SK-N-SH (cell line): ENCODE measurements at regions not wholly inside any gene's neighbourhood (a gene's known extent, or its start where the extent isn't known, plus 50 kb on each side); places are given as distances from the start of the nearest gene placed in this dataset.
A peak's percentile ranks its signal among the peaks of the same experiment; 100 is the strongest.

Experiments
- CTCF ChIA-PET: fragments of 300-600, 350-600 bp; formaldehyde crosslinking; extraction: SDS; loops from one replicate; lab custom pipeline; 2021; lab: Yijun Ruan, JAX
- POLR2A ChIA-PET: fragments of 350-600 bp; sonication (Branson Sonifier 250); formaldehyde crosslinking; extraction: SDS; loops from one replicate; lab custom pipeline; 2020; ENCODE audit warnings: antibody characterized with exemption, inconsistent platforms; lab: Yijun Ruan, JAX
- DNase-seq: peaks from one replicate; pipeline ENCODE4 v3.0.0; 2012
- H2AFZ ChIP-seq: fragments of 200-600 bp; sonication (generic); 2 replicates; pipeline ENCODE4 v1.8.1; 2016; ENCODE audit warnings: antibody characterized with exemption, mild to moderate bottlenecking, low read depth
- H3F3A ChIP-seq: fragments of 200-600 bp; sonication (generic); replicated peaks from 2 replicates; pipeline ENCODE3; 2016; ENCODE audit warnings: antibody characterized with exemption, mild to moderate bottlenecking; ENCODE audit not compliant: insufficient read depth
- H3K27ac ChIP-seq, 2 experiments: fragments of 200-500 bp in 1 of 2; fragments of 200-600 bp in 1 of 2; sonication (Bioruptor generic) in 1 of 2; sonication (generic), shearing (Covaris generic) in 1 of 2; 2 replicates each; pipeline versions ENCODE4 v1.5.1 to v1.6.1; 2014 to 2016; ENCODE audit warnings: low read depth in 2 of 2, inconsistent platforms in 1 of 2, low read length in 1 of 2, mild to moderate bottlenecking in 1 of 2, mixed read lengths in 1 of 2
- H3K27me3 ChIP-seq: fragments of 200-600 bp; sonication (generic), shearing (Covaris generic); 2 replicates; pipeline ENCODE4 v1.6.1; 2016; ENCODE audit warnings: mixed run types; ENCODE audit not compliant: insufficient read depth
- H3K36me3 ChIP-seq, 2 experiments: fragments of 200-500 bp in 1 of 2; fragments of 200-600 bp in 1 of 2; sonication (Bioruptor generic) in 1 of 2; sonication (generic) in 1 of 2; replicated peaks in 1 of 2; 2 replicates each; pipeline versions ENCODE3 to v1.5.1; 2014 to 2016; ENCODE audit warnings: low read length in 1 of 2, mild to moderate bottlenecking in 1 of 2; ENCODE audit not compliant: insufficient read depth in 2 of 2, control insufficient read depth in 1 of 2
- H3K4me1 ChIP-seq, 2 experiments: fragments of 200-500 bp in 1 of 2; fragments of 200-600 bp in 1 of 2; sonication (Bioruptor generic) in 1 of 2; sonication (generic), shearing (Covaris generic) in 1 of 2; 2 replicates each; pipeline versions ENCODE4 v1.5.1 to v1.6.1; 2014 to 2016; ENCODE audit warnings: low read depth in 1 of 2, low read length in 1 of 2, mixed run types in 1 of 2; ENCODE audit not compliant: insufficient read depth in 2 of 2, control insufficient read depth in 1 of 2
- H3K4me2 ChIP-seq: fragments of 200-600 bp; sonication (generic), shearing (Covaris generic); 2 replicates; pipeline ENCODE4 v1.6.1; 2017; ENCODE audit warnings: mixed run types
- H3K4me3 ChIP-seq, 2 experiments: fragments of 200-500 bp in 1 of 2; fragments of 200-600 bp in 1 of 2; sonication (Bioruptor generic) in 1 of 2; sonication (generic), shearing (Covaris generic) in 1 of 2; 2 replicates each; pipeline versions ENCODE4 v1.5.1 to v1.8.1; 2014 to 2016; ENCODE audit warnings: low read depth in 2 of 2, inconsistent platforms in 1 of 2, low read length in 1 of 2, mild to moderate bottlenecking in 1 of 2, mixed read lengths in 1 of 2, moderate library complexity in 1 of 2
- H3K79me2 ChIP-seq: fragments of 200-600 bp; sonication (generic); 2 replicates; pipeline ENCODE4 v1.8.1; 2017; ENCODE audit warnings: mild to moderate bottlenecking; ENCODE audit not compliant: insufficient read depth
- H3K9ac ChIP-seq: fragments of 200-600 bp; sonication (generic); 2 replicates; pipeline ENCODE4 v1.6.1; 2017; ENCODE audit warnings: mixed run types
- H3K9me2 ChIP-seq: fragments of 200-600 bp; sonication (generic); 2 replicates; pipeline ENCODE4 v1.6.1; 2017; ENCODE audit warnings: mixed run types
- H3K9me3 ChIP-seq: fragments of 200-600 bp; sonication (generic); 2 replicates; pipeline ENCODE4 v1.6.1; 2017; ENCODE audit warnings: mixed run types, mild to moderate bottlenecking, moderate library complexity
- H4K20me1 ChIP-seq: fragments of 200-600 bp; sonication (generic); 2 replicates; pipeline ENCODE4 v1.6.1; 2017; ENCODE audit warnings: mild to moderate bottlenecking, mixed run types; ENCODE audit not compliant: insufficient read depth
- CHD2 ChIP-seq: fragments of 150-350 bp; IDR thresholded peaks from 2 replicates; pipeline ENCODE4 v1.6.1; 2018; ENCODE audit warnings: low read length; ENCODE audit not compliant: partially characterized antibody
- EZH2phosphoT487 ChIP-seq: fragments of 200-600 bp; sonication (generic); IDR thresholded peaks from 2 replicates; pipeline ENCODE4 v1.6.1; 2017; ENCODE audit warnings: low read depth, mixed run types, mild to moderate bottlenecking, antibody characterized with exemption, moderate library complexity, borderline replicate concordance
- FOSL2 ChIP-seq: IDR thresholded peaks from 2 replicates; pipeline ENCODE4 v1.4.0; 2012; ENCODE audit warnings: low read depth, mild to moderate bottlenecking, moderate library complexity, borderline replicate concordance
- FOXJ3 ChIP-seq: sonication (generic); formaldehyde crosslinking; IDR thresholded peaks from 2 replicates; pipeline ENCODE4 v1.5.1; 2020; ENCODE audit warnings: mild to moderate bottlenecking, missing genetic modification reagents
- JUND ChIP-seq: IDR thresholded peaks from 2 replicates; pipeline ENCODE4 v1.4.0; 2012
- MEF2A ChIP-seq: IDR thresholded peaks from 2 replicates; pipeline ENCODE4 v1.4.0; 2012; ENCODE audit warnings: low read depth, borderline replicate concordance
- MXI1 ChIP-seq: IDR thresholded peaks from 2 replicates; pipeline ENCODE4 v1.6.1; 2012; ENCODE audit warnings: mild to moderate bottlenecking, low read depth, low read length, improper control_type of control experiment
- NFIC ChIP-seq: IDR thresholded peaks from 2 replicates; pipeline ENCODE4 v1.4.0; 2012; ENCODE audit warnings: borderline replicate concordance
- RAD21 ChIP-seq: IDR thresholded peaks from 2 replicates; pipeline ENCODE4 v1.6.1; 2012; ENCODE audit warnings: mild to moderate bottlenecking, low read length
- RXRA ChIP-seq: IDR thresholded peaks from 2 replicates; pipeline ENCODE4 v1.4.0; 2012; ENCODE audit warnings: low read depth, mild to moderate bottlenecking, borderline replicate concordance
- WGBS: methylation state at CpG from one replicate; pipeline ENCODE4 v1.1.6; 2017; ENCODE audit warnings: low lambda C conversion rate; 5-methylcytosine and 5-hydroxymethylcytosine counted together
- TF ChIP-seq, protein P1 (sequence below): fragments of 200-600 bp; sonication (generic); IDR thresholded peaks from 2 replicates; pipeline ENCODE4 v1.6.1; 2017; ENCODE audit warnings: antibody characterized with exemption, mild to moderate bottlenecking, moderate library complexity
- TF ChIP-seq, protein P2 (sequence below): IDR thresholded peaks from 2 replicates; pipeline ENCODE4 v1.4.0; 2012; ENCODE audit warnings: low read depth, borderline replicate concordance

DNA sequence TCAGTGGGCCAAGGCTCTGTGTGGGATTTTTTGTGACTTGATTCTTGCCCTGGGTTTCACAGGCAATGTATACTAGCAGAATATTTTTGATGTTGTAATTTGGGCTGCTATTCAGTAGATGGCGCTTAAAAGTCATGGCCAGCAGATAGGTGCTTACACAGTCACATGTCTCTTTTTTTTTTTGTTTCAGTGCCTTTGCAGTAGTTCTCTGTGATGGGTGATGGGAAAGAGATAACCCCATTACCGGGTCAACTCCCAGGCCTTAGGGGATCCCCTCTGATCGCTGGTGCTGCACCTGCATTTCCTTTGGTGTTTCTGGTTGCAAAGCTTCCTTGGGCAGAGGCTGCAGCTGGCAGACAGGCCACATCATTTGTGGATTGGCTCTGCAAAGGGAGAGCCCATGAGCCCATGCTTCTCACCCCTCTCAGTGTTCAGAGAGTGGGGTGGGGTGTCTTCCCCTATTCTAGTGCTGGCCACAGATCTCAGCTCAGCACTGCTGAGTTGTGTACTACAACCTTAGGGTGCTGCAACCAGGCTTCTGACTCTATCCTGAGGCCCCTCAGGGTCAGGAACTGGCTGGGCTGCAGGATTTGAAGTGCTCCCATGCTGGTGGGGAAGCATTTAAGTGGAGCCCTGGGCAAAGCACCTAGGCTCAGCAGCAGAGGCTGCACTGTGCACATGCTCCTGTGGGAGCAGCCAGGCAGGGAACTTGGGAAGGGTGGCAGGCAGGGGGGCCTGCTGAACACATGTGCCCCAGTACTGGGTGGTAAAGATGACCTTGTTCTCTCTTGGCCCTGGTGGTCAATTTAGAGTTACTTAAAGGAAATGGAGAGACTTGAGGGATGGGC, 219.8 kb upstream of the SPHKAP start:
- H3F3A ChIP-seq, result no peaks in the 10 kb centered on the region
- ChIA-PET POLR2A (no interaction called here), CTCF (no interaction called here)
- DNase-seq, result no peak
- WGBS, result 32% methylated on average over 3 of the region's 3 CpGs
- H3K9ac ChIP-seq, result no peak overlapping the region
- no peak overlapping the region for H2AFZ ChIP-seq
- no peaks in the 10 kb centered on the region for H3K36me3 ChIP-seq
- H3K4me3 ChIP-seq, result no peak overlapping the region
- H3K4me2 ChIP-seq, result no peak overlapping the region
- no peaks in the 10 kb centered on the region for H3K27me3 ChIP-seq
- no peak overlapping the region for H3K27ac ChIP-seq
- no peaks in the 10 kb centered on the region for H4K20me1 ChIP-seq
- H3K79me2 ChIP-seq, result no peaks in the 10 kb centered on the region
- H3K9me2 ChIP-seq, result no peaks in the 10 kb centered on the region
- H3K9me3 ChIP-seq, result no peaks in the 10 kb centered on the region
- no peaks in the 10 kb centered on the region for H3K4me1 ChIP-seq
- TF ChIP-seq FOXJ3 (CRISPR knock-in tag) (no peak), RAD21 (0 out of 2 replicates have a peak, but pooled peaks have one; percentile 12), MEF2A (no peak)

DNA sequence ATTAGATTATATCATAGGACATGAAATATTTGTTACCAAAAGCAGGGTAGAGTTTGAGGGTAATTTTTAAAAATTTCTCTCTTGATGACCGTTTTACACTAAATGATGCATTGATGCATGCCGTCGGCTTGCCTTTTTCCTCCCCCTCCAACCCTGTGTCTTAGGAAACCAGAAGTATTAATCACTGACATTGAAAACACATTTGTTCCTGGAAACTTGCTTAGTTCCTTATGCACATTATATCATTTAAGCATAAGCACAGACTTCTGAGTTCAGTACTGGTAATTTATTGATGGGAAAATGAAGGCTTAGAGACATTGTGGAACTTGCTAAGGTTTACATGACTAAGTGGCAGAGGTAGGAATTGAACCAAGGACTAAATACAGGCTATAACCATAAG, 206.3 kb upstream of the SPHKAP start:
- Histone ChIP-seq H3K9ac (no peak overlapping the region), H3F3A (no peaks in the 10 kb centered on the region), H2AFZ (no peak overlapping the region), H3K4me1 (no peaks in the 10 kb centered on the region), H3K4me3 (no peak overlapping the region), H3K27me3 (no peaks in the 10 kb centered on the region), H3K27ac (no peak overlapping the region), H4K20me1 (no peaks in the 10 kb centered on the region), H3K4me2 (no peak overlapping the region), H3K9me2 (no peaks in the 10 kb centered on the region), H3K79me2 (no peaks in the 10 kb centered on the region), H3K36me3 (no peaks in the 10 kb centered on the region), H3K9me3 (no peaks in the 10 kb centered on the region)
- ChIA-PET POLR2A (no interaction called here), CTCF (no interaction called here)
- DNase-seq, result no peak
- TF ChIP-seq MXI1, result no peak
- TF ChIP-seq EZH2phosphoT487, result no peak
- TF ChIP-seq, protein P1, sequence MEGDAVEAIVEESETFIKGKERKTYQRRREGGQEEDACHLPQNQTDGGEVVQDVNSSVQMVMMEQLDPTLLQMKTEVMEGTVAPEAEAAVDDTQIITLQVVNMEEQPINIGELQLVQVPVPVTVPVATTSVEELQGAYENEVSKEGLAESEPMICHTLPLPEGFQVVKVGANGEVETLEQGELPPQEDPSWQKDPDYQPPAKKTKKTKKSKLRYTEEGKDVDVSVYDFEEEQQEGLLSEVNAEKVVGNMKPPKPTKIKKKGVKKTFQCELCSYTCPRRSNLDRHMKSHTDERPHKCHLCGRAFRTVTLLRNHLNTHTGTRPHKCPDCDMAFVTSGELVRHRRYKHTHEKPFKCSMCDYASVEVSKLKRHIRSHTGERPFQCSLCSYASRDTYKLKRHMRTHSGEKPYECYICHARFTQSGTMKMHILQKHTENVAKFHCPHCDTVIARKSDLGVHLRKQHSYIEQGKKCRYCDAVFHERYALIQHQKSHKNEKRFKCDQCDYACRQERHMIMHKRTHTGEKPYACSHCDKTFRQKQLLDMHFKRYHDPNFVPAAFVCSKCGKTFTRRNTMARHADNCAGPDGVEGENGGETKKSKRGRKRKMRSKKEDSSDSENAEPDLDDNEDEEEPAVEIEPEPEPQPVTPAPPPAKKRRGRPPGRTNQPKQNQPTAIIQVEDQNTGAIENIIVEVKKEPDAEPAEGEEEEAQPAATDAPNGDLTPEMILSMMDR, result no peak
- TF ChIP-seq NFIC, result no peak
- TF ChIP-seq, protein P2, sequence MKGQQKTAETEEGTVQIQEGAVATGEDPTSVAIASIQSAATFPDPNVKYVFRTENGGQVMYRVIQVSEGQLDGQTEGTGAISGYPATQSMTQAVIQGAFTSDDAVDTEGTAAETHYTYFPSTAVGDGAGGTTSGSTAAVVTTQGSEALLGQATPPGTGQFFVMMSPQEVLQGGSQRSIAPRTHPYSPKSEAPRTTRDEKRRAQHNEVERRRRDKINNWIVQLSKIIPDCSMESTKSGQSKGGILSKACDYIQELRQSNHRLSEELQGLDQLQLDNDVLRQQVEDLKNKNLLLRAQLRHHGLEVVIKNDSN, result no peak
- TF ChIP-seq RXRA, result no peak
- no peak for TF ChIP-seq FOSL2
- TF ChIP-seq JUND, result no peak
- no peak for TF ChIP-seq CHD2
- 24% methylated on average over 3 of the region's 3 CpGs for WGBS
